Upper lobe of right lung (tissue), 1 donor: ENCODE measurements at regions not wholly inside any gene's neighbourhood (a gene's known extent, or its start where the extent isn't known, plus 50 kb on each side); places are given as distances from the start of the nearest gene placed in this dataset.

ENCODE experiments used
- ATAC-seq: fragments of 200-7000 bp; cut with Tn5 transposase; one replicate; pipeline ENCODE4 v1.9.1; 2020; ENCODE audit warnings: mild to moderate bottlenecking, moderate library complexity
- DNase-seq: peaks from one replicate; pipeline ENCODE4 v3.0.0-alpha.2; 2020
- H3K27ac ChIP-seq: fragments of 200-600 bp; one replicate; pipeline ENCODE4 v1.8.0; 2022
- H3K27me3 ChIP-seq: fragments of 200-600 bp; one replicate; pipeline ENCODE4 v1.8.0; 2022; ENCODE audit warnings: mild to moderate bottlenecking
- H3K36me3 ChIP-seq: fragments of 200-600 bp; one replicate; pipeline ENCODE4 v1.8.0; 2022
- H3K4me1 ChIP-seq: fragments of 200-600 bp; one replicate; pipeline ENCODE4 v1.8.0; 2022
- H3K4me3 ChIP-seq: fragments of 200-600 bp; one replicate; pipeline ENCODE4 v1.8.0; 2022; ENCODE audit warnings: mild to moderate bottlenecking
- H3K9me3 ChIP-seq: fragments of 200-600 bp; one replicate; pipeline ENCODE4 v1.8.0; 2022
- CTCF ChIP-seq: fragments of 200-600 bp; IDR thresholded peaks from one replicate; pipeline ENCODE4 v1.8.0; 2022; ENCODE audit warnings: antibody characterized with exemption
- intact Hi-C: fragments of 100-400 bp; cut with DNase I; formaldehyde crosslinking; loops from one replicate; pipeline ENCODE4 v1.11.0; 2022
- donor health status: DM: no; HTN: yes; CAD: no; lungs with severe emphysema.

DNA sequence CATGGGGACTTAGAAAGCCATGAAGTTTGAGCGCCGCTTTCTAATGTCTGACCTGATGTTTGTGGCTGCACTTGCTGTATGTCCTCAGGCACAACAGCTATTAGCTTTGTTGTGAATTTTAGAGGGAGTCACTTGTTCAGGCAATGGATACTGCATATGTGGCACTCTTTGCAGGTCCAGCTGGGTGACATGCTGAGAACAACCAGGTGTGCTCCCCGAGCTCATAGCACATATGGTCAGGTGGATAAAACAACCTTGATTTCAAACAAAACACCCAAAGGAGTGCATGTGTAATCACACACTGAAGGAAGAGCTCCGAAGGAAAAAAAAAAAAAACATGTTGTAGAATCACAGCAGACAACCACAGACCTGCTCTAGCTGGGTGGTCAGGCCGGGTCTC, 178.6 kb downstream of the BACH1 start:
- DNase-seq = no peak
- intact Hi-C loops = loop anchor here (10.0 kb wide), 1 partner anchor 377 kb away; no protein-coding TSS in a partner anchor
- no peaks in the 10 kb centered on the region for H3K27me3 ChIP-seq
- H3K9me3 ChIP-seq = no peaks in the 10 kb centered on the region
- H3K4me3 ChIP-seq = no peak overlapping the region
- ATAC-seq = no peak
- no peak for TF ChIP-seq CTCF
- H3K4me1 ChIP-seq = peaks cover 11% of the 10 kb centered on the region
- H3K27ac ChIP-seq = no peak overlapping the region
- no peaks in the 10 kb centered on the region for H3K36me3 ChIP-seq

GRCh38 chr21:29477941-29478340, 179.2 kb downstream of the BACH1 start:
- no peaks in the 10 kb centered on the region for H3K27me3 ChIP-seq
- H3K4me3 ChIP-seq = no peak overlapping the region
- no peaks in the 10 kb centered on the region for H3K9me3 ChIP-seq
- no peak overlapping the region for H3K27ac ChIP-seq
- no peaks in the 10 kb centered on the region for H3K36me3 ChIP-seq
- intact Hi-C loops = loop anchor here (10.0 kb wide), 1 partner anchor 377 kb away; no protein-coding TSS in a partner anchor
- DNase-seq (no peak), ATAC-seq (no peak)
- no peak for TF ChIP-seq CTCF
- H3K4me1 ChIP-seq = peaks cover 11% of the 10 kb centered on the region

GRCh38 chr21:29481081-29481480, 182.4 kb downstream of the BACH1 start:
- no peak overlapping the region for H3K27ac ChIP-seq
- no peak for TF ChIP-seq CTCF
- intact Hi-C loops = no loop called here
- no peaks in the 10 kb centered on the region for H3K36me3 ChIP-seq
- H3K4me1 ChIP-seq = peaks cover 11% of the 10 kb centered on the region
- no peaks in the 10 kb centered on the region for H3K9me3 ChIP-seq
- no peak for ATAC-seq
- DNase-seq = no peak
- no peak overlapping the region for H3K4me3 ChIP-seq
- H3K27me3 ChIP-seq = no peaks in the 10 kb centered on the region

GRCh38 chr21:29481641-29482040, 182.9 kb downstream of the BACH1 start:
- TF ChIP-seq CTCF = no peak
- no peak overlapping the region for H3K27ac ChIP-seq
- intact Hi-C loops = no loop called here
- no peaks in the 10 kb centered on the region for H3K27me3 ChIP-seq
- H3K9me3 ChIP-seq = no peaks in the 10 kb centered on the region
- ATAC-seq (no peak), DNase-seq (no peak)
- no peaks in the 10 kb centered on the region for H3K36me3 ChIP-seq
- no peak overlapping the region for H3K4me3 ChIP-seq
- peaks cover 6% of the 10 kb centered on the region for H3K4me1 ChIP-seq

- H3K4me1 ChIP-seq = no peaks in the 10 kb centered on the region
- no peaks in the 10 kb centered on the region for H3K27me3 ChIP-seq
- H3K4me3 ChIP-seq = no peak overlapping the region
- H3K36me3 ChIP-seq = no peaks in the 10 kb centered on the region
- ATAC-seq = no peak
- no peak for TF ChIP-seq CTCF
- H3K9me3 ChIP-seq = no peaks in the 10 kb centered on the region
- intact Hi-C loops = no loop called here
- H3K27ac ChIP-seq = no peak overlapping the region
- DNase-seq = no peak
Measured at GRCh38 chr21:29486306-29486807, 187.6 kb downstream of the BACH1 start.
